ENCODE measurements at regions not wholly inside any gene's neighbourhood (a gene's known extent, or its start where the extent isn't known, plus 50 kb on each side); places are given as distances from the start of the nearest gene placed in this dataset.

DNA sequence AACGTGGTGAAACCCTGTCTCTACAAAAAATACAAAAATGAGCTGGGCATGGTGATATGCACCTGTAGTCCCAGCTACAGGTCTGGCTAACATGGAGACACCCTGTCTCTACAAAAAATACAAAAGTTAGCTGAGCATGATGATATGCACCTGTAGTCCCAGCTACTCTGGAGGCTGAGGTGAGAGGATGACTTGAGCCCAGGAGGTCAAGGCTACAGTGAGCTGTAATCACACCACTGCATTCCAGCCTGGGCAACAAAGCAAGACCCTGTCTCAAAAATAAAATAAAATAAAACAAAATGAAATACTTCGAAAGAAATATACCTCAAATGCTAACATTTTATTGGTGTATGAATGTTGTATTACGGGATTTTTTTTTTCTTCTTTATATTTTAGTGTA, 107.6 kb upstream of the EGLN3 start:
- no peak for DNase-seq (ENCODE audit: low read depth, low spot score)
- no peak for TF ChIP-seq CTCF (IDR thresholded peaks at IDR 0.05; ENCODE audit: low read depth, low read length)
- in situ Hi-C loops (cut with HindIII; ENCODE audit: low sequenced_read_pairs), result no loop called here
- H3K4me3 ChIP-seq (ENCODE audit: low read depth, low read length), result no peak overlapping the region

DNA sequence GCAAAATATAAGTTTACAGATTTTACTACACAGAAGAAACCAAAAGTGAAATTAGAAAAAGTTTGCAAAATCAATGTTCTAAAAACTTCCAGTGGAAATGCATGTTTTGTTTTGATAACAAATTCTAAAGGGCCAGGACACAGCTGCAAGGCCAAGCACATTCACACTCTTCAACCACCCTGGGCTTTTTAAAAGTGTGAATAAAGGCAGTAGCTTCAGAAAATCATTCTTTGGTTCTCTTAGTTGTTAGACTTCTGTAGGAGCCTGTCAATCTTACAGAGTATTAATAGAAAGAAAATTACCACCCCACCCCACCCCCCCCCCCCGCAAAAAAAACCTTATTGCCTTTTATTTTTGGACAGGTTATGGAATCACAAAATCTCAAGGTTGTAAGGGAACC, 105.2 kb upstream of the EGLN3 start:
- in situ Hi-C loops (cut with HindIII; ENCODE audit: low sequenced_read_pairs), result no loop called here
- H3K4me3 ChIP-seq (ENCODE audit: low read depth, low read length), result no peak overlapping the region
- no peak for TF ChIP-seq CTCF (IDR thresholded peaks at IDR 0.05; ENCODE audit: low read depth, low read length)
- DNase-seq (ENCODE audit: low read depth, low spot score), result no peak

DNA sequence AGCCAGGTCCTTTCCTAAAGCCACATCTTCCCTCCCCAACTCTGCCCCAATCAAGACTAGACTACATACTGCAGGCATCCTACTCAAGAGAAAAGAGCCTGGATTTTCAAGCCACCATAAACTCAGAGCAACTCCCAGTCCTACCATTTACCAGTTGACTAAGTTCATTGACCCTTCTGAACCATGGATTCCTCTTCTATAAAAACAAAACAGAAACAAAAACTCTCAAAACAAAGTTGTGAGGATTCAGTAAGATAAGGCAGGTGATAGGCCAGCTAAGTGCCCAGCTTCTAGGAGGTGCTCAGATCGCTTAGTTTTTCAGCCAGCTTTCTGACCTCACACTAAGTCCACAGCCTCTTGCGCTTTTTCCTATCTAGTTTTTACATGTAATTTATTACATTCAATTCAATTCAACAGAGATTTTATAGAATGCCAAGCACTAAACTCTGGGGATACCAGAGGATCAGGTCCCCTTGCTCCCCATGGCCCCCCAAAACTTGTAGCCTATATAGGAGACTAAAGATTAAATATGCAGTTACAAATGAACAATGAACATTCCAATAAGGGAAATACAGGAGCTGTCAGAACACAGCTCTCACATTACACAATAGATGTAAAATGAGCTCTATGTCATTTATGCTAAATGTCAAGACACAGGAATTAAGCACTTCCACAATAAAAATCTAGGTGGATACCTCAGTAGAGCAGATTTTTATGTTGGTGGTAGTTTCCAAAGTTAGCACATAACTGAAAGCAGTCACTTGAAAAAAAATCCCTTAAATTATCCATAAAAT, 104.5 kb upstream of the EGLN3 start:
- in situ Hi-C loops (cut with HindIII; ENCODE audit: low sequenced_read_pairs), result no loop called here
- no peak for DNase-seq (ENCODE audit: low read depth, low spot score)
- TF ChIP-seq CTCF (IDR thresholded peaks at IDR 0.05; ENCODE audit: low read depth, low read length), result no peak
- no peak overlapping the region for H3K4me3 ChIP-seq (ENCODE audit: low read depth, low read length)

DNA sequence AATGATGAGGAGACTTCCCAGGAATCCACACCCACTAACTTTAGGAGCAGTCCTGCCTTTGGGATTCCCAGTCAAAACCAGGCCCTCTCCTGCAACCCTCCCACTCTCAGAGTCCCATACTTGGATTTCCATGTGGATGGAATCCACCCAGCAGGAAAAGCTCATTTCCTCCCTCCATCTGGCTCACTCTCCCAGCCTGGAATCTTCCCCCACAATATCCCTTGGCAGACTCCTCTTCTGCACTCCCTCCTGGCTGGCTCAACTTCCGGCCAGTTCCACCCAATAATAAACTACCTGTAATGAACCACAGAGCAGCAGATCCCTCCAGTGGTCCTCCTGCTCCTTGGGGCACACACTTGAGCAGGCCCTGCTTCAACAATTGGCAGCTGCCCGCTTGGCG, 102.8 kb upstream of the EGLN3 start:
- TF ChIP-seq CTCF (IDR thresholded peaks at IDR 0.05; ENCODE audit: low read depth, low read length), result no peak
- H3K4me3 ChIP-seq (ENCODE audit: low read depth, low read length), result no peak overlapping the region
- no peak for DNase-seq (ENCODE audit: low read depth, low spot score)
- in situ Hi-C loops (cut with HindIII; ENCODE audit: low sequenced_read_pairs), result no loop called here

DNA sequence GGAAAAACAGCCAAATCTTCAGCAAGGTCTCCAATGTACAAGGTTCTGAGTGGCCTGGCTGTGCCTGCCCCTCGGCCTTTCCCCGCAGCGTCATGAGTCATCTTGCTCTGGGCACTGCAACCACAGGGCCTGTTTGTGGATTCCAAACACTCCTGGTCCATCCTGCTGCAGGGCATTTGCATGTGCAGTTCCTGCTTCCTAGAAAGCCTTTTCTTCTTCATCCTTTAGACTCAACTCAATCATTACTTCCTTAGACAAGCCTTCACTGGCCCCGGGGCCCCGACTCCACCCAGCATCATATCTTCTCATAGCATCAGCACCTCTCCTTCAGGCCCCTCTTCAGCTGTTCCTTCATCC, 101.8 kb upstream of the EGLN3 start:
- in situ Hi-C loops (cut with HindIII; ENCODE audit: low sequenced_read_pairs), result no loop called here
- H3K4me3 ChIP-seq (ENCODE audit: low read depth, low read length), result no peak overlapping the region
- peak; percentile 81 for DNase-seq (ENCODE audit: low read depth, low spot score)
- no peak for TF ChIP-seq CTCF (IDR thresholded peaks at IDR 0.05; ENCODE audit: low read depth, low read length)

DNA sequence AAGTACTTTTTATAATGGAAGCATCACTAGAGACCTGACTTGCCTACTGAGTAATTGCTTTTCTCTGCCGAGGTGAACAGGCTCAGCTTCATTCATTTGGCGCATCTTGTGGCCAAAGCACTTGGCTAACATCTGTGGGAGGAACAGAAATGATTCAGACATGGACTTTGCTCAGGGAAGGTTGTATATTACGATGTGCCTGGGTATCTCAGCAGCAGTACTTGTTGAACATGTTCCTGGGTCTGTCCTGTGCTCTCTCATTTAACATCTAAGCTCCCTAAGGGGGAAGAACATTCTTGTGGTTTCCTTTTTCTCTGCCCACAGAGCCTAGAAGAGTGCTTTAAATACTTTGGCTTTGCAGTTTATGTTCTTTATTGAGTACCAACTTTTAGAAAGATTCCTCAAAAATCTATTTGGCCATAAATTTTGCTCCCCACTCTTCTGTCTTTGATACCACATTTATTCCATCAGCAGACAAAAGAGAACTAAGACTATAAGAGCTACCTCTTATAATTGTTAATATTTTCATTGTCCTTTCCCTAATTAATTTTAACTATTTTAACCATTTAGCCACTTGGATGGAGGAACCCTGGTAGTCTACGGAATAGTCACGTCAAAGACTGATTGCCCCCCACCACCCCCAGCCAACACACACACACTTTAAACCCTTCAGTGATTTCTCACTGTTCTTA, 101.2 kb upstream of the EGLN3 start:
- DNase-seq (ENCODE audit: low read depth, low spot score), result peak; percentile 85
- TF ChIP-seq CTCF (IDR thresholded peaks at IDR 0.05; ENCODE audit: low read depth, low read length), result no peak
- no peak overlapping the region for H3K4me3 ChIP-seq (ENCODE audit: low read depth, low read length)
- in situ Hi-C loops (cut with HindIII; ENCODE audit: low sequenced_read_pairs), result no loop called here
